ENCODE measurements at regions not wholly inside any gene's neighbourhood (a gene's known extent, or its start where the extent isn't known, plus 50 kb on each side); places are given as distances from the start of the nearest gene placed in this dataset.

GRCh38 chr13:76319921-76320320, 566.3 kb downstream of the KCTD12 start:
- no peaks in the 10 kb centered on the region for H3K27me3 ChIP-seq (ENCODE audit: insufficient read depth, poor library complexity, severe bottlenecking)
- H3K4me3 ChIP-seq (replicated peaks; ENCODE audit: insufficient read depth, low read length): no peak overlapping the region
- no peak for DNase-seq (ENCODE audit: low read depth in 1 of 2, low spot score in 1 of 2)
- TF ChIP-seq GABPA (IDR thresholded peaks at IDR 0.05; ENCODE audit: low read depth): no peak
- TF ChIP-seq, protein P1, sequence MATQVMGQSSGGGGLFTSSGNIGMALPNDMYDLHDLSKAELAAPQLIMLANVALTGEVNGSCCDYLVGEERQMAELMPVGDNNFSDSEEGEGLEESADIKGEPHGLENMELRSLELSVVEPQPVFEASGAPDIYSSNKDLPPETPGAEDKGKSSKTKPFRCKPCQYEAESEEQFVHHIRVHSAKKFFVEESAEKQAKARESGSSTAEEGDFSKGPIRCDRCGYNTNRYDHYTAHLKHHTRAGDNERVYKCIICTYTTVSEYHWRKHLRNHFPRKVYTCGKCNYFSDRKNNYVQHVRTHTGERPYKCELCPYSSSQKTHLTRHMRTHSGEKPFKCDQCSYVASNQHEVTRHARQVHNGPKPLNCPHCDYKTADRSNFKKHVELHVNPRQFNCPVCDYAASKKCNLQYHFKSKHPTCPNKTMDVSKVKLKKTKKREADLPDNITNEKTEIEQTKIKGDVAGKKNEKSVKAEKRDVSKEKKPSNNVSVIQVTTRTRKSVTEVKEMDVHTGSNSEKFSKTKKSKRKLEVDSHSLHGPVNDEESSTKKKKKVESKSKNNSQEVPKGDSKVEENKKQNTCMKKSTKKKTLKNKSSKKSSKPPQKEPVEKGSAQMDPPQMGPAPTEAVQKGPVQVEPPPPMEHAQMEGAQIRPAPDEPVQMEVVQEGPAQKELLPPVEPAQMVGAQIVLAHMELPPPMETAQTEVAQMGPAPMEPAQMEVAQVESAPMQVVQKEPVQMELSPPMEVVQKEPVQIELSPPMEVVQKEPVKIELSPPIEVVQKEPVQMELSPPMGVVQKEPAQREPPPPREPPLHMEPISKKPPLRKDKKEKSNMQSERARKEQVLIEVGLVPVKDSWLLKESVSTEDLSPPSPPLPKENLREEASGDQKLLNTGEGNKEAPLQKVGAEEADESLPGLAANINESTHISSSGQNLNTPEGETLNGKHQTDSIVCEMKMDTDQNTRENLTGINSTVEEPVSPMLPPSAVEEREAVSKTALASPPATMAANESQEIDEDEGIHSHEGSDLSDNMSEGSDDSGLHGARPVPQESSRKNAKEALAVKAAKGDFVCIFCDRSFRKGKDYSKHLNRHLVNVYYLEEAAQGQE (IDR thresholded peaks at IDR 0.05; ENCODE audit: insufficient replicate concordance, low read depth): no peak
- TF ChIP-seq, protein P2, sequence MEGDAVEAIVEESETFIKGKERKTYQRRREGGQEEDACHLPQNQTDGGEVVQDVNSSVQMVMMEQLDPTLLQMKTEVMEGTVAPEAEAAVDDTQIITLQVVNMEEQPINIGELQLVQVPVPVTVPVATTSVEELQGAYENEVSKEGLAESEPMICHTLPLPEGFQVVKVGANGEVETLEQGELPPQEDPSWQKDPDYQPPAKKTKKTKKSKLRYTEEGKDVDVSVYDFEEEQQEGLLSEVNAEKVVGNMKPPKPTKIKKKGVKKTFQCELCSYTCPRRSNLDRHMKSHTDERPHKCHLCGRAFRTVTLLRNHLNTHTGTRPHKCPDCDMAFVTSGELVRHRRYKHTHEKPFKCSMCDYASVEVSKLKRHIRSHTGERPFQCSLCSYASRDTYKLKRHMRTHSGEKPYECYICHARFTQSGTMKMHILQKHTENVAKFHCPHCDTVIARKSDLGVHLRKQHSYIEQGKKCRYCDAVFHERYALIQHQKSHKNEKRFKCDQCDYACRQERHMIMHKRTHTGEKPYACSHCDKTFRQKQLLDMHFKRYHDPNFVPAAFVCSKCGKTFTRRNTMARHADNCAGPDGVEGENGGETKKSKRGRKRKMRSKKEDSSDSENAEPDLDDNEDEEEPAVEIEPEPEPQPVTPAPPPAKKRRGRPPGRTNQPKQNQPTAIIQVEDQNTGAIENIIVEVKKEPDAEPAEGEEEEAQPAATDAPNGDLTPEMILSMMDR (IDR thresholded peaks at IDR 0.05; ENCODE audit: insufficient read depth, low read length): no peak
- TF ChIP-seq POLR2AphosphoS5 (IDR thresholded peaks at IDR 0.05; ENCODE audit: low read depth): no peak
- no peak for TF ChIP-seq SPI1 (IDR thresholded peaks at IDR 0.05; ENCODE audit: borderline replicate concordance, low read depth)
- H3K27ac ChIP-seq (replicated peaks): no peak overlapping the region

GRCh38 chr13:76316998-76317527, 569.1 kb downstream of the KCTD12 start:
- TF ChIP-seq, protein P1 (IDR thresholded peaks at IDR 0.05; ENCODE audit: insufficient replicate concordance, low read depth): no peak
- TF ChIP-seq, protein P2 (IDR thresholded peaks at IDR 0.05; ENCODE audit: insufficient read depth, low read length): no peak
- no peak for TF ChIP-seq POLR2AphosphoS5 (IDR thresholded peaks at IDR 0.05; ENCODE audit: low read depth)
- no peak for TF ChIP-seq SPI1 (IDR thresholded peaks at IDR 0.05; ENCODE audit: borderline replicate concordance, low read depth)
- no peak for TF ChIP-seq GABPA (IDR thresholded peaks at IDR 0.05; ENCODE audit: low read depth)
- no peak overlapping the region for H3K4me3 ChIP-seq (replicated peaks; ENCODE audit: insufficient read depth, low read length)
- H3K27ac ChIP-seq (replicated peaks): no peak overlapping the region
- no peak for DNase-seq (ENCODE audit: low read depth in 1 of 2, low spot score in 1 of 2)
- H3K27me3 ChIP-seq (ENCODE audit: insufficient read depth, poor library complexity, severe bottlenecking): no peaks in the 10 kb centered on the region

GRCh38 chr13:76314495-76314894, 571.7 kb downstream of the KCTD12 start:
- H3K27ac ChIP-seq (replicated peaks): no peak overlapping the region
- no peak for DNase-seq (ENCODE audit: low read depth in 1 of 2, low spot score in 1 of 2)
- TF ChIP-seq, protein P2 (IDR thresholded peaks at IDR 0.05; ENCODE audit: insufficient read depth, low read length): no peak
- TF ChIP-seq POLR2AphosphoS5 (IDR thresholded peaks at IDR 0.05; ENCODE audit: low read depth) (no peak), GABPA (IDR thresholded peaks at IDR 0.05; ENCODE audit: low read depth) (no peak), SPI1 (IDR thresholded peaks at IDR 0.05; ENCODE audit: borderline replicate concordance, low read depth) (no peak)
- TF ChIP-seq, protein P1 (IDR thresholded peaks at IDR 0.05; ENCODE audit: insufficient replicate concordance, low read depth): no peak
- H3K4me3 ChIP-seq (replicated peaks; ENCODE audit: insufficient read depth, low read length): no peak overlapping the region
- no peaks in the 10 kb centered on the region for H3K27me3 ChIP-seq (ENCODE audit: insufficient read depth, poor library complexity, severe bottlenecking)
